Sigmoid colon (tissue), 4 donors: ENCODE measurements at regions not wholly inside any gene's neighbourhood (a gene's known extent, or its start where the extent isn't known, plus 50 kb on each side); places are given as distances from the start of the nearest gene placed in this dataset.

Source experiments
- EP300 ChIP-seq, 4 donors: sonication (generic); formaldehyde crosslinking; IDR thresholded peaks; one replicate each; pipeline ENCODE4 v1.6.1; 2017; ENCODE audit warnings: antibody characterized with exemption in 4 of 4
- POLR2AphosphoS5 ChIP-seq, 4 donors: sonication (generic); formaldehyde crosslinking; IDR thresholded peaks; one replicate each; pipeline ENCODE4 v1.6.1; 2017; ENCODE audit warnings: antibody characterized with exemption in 4 of 4
- TF ChIP-seq, protein P1 (sequence below), 4 experiments: fragments of 450-650 bp in 3 of 4; fragments of 200-600 bp in 1 of 4; IDR thresholded peaks; one replicate each; pipeline ENCODE4 v1.5.1; 2016 to 2019; ENCODE audit warnings: antibody characterized with exemption in 4 of 4, mild to moderate bottlenecking in 3 of 4, moderate library complexity in 2 of 4

GRCh38 chr20:51310216-51310615 lies 232.3 kb downstream of the NFATC2 start:
- no peak for TF ChIP-seq POLR2AphosphoS5 (IDR thresholded peaks at IDR 0.05)
- TF ChIP-seq, protein P1, sequence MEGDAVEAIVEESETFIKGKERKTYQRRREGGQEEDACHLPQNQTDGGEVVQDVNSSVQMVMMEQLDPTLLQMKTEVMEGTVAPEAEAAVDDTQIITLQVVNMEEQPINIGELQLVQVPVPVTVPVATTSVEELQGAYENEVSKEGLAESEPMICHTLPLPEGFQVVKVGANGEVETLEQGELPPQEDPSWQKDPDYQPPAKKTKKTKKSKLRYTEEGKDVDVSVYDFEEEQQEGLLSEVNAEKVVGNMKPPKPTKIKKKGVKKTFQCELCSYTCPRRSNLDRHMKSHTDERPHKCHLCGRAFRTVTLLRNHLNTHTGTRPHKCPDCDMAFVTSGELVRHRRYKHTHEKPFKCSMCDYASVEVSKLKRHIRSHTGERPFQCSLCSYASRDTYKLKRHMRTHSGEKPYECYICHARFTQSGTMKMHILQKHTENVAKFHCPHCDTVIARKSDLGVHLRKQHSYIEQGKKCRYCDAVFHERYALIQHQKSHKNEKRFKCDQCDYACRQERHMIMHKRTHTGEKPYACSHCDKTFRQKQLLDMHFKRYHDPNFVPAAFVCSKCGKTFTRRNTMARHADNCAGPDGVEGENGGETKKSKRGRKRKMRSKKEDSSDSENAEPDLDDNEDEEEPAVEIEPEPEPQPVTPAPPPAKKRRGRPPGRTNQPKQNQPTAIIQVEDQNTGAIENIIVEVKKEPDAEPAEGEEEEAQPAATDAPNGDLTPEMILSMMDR (IDR thresholded peaks at IDR 0.05): no peak
- no peak for TF ChIP-seq EP300 (IDR thresholded peaks at IDR 0.05)
